ENCODE measurements at regions not wholly inside any gene's neighbourhood (a gene's known extent, or its start where the extent isn't known, plus 50 kb on each side); places are given as distances from the start of the nearest gene placed in this dataset.
"Not testable (repeated sequence)": the region's sequence is repeated elsewhere in the genome, so short reads cannot be mapped to it uniquely, and the experiment has no call there.

GRCh38 chr12:127482950-127483349 lies 784.0 kb upstream of the TMEM132C start:
- no peak for DNase-seq

- DNase-seq, result no peak
These were observed 781.4 kb upstream of the TMEM132C start for GRCh38 chr12:127485528-127485927.

DNA sequence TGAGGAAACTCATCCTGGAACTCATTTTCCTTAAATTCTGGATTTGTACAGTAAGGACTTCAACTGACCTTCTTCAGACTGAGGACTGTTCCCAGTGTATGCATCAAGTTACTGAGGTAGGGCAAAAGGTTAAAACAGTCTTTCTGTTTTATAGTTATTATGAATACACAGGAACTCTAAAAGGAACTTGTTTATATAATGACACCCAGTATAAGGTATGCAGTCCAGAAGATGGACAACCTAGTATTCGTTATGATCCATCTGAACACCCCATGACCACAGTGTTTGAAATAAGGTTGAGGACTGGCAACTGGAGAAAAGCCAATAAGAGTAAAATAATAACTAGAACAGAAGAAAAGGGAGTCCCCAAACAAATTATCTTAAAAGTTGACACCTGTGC lies 779.9 kb upstream of the TMEM132C start:
- no peak for DNase-seq

GRCh38 chr12:127489061-127489460 lies 777.9 kb upstream of the TMEM132C start:
- DNase-seq, result no peak

DNA sequence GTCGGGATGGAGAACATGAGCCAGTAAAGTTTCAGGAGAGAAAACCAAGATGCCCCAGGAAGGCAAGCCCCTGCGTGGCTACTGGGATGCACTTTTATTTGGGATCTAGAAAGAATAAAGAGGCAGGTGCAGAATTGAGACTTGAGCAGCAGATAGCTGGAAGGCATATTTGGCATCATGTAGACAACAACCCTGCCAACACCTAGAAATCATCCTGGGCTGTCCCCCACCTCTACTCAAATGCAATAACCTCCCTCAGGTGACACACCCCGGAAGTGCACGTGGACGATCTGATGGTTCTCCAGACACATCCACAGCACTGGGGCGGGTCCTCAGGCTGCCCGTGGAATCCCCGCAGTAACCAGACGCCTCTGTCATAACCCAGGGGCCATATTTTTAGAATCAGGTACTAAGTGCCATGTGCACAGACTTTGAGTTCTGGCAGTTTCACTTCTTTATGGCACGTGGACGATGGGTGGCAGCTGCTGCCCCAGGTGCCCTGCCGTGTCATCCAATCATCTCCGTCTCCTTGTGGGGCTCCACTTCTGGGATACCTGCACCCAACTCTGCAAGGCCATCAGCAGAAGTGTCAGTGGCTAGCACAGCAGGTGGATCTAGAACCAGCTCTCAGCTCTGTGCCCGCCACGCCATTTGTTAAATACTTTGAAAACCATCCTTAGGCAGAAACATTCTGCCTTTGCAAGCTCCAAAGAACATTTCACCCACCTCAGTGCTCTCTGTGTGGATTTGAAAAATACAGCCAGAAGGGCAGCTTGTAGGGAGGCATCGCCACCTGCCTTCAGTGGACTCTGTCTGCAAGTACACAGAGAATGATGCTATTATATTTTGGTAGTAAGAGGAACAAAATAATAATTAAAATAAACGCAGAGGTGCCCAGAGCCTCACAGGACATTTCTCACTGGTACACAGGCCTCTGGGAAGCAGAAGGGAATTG lies 771.7 kb upstream of the TMEM132C start:
- no peak for DNase-seq

GRCh38 chr12:127496255-127496654 lies 770.7 kb upstream of the TMEM132C start:
- DNase-seq, result no peak

DNA sequence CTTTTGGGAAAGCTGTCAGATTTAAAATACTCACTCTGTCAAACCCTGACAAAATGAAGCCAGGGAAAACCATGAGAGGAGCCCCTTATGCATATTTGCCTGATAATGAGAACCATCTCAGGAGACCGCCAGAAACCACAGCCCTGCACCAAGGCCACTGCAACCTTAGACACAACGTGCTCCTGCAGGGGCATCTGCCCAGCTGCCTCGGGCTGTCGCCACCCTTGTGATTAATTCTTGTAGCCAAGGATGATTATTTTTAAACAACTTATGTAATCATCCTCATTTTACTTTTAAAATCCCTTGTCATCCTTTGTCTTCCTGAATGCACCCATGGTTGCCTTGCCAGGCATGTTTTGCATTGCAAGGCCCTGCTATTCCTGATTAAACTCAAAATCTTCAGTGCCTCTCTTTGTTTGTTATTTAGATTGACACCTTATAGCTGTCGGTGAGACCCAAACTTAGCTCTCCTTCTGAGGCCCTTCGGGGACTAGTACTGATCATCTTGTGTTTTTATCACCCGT lies 766.4 kb upstream of the TMEM132C start:
- DNase-seq, result no peak

- DNase-seq, result no peak
These were observed 765.1 kb upstream of the TMEM132C start for GRCh38 chr12:127501916-127502315.

GRCh38 chr12:127503246-127503645 lies 763.7 kb upstream of the TMEM132C start:
- no peak for DNase-seq

DNA sequence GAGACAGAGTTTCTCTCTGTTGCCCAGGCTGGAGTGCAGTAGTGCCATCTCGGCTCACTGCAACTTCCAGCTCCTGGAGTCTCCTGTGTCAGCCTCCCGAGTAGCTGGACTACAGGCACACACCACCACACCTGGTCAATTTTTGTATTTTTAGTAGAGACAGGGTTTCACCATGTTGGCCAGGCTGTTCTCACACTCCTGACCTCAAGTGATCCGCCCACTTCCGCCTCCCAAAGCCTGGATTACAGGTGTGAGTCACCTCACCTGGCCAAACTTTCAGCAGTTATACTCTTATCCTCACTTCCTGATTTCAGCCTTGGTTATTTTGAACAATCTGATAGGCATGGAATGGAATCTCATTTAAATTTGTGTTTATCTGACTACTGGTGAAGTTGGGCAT lies 763.0 kb upstream of the TMEM132C start:
- not testable (repeated sequence) for DNase-seq

- DNase-seq, result no peak
These were observed 762.1 kb upstream of the TMEM132C start for GRCh38 chr12:127504874-127505273.

- DNase-seq, result no peak
These were observed 759.6 kb upstream of the TMEM132C start for GRCh38 chr12:127507341-127507740.

DNA sequence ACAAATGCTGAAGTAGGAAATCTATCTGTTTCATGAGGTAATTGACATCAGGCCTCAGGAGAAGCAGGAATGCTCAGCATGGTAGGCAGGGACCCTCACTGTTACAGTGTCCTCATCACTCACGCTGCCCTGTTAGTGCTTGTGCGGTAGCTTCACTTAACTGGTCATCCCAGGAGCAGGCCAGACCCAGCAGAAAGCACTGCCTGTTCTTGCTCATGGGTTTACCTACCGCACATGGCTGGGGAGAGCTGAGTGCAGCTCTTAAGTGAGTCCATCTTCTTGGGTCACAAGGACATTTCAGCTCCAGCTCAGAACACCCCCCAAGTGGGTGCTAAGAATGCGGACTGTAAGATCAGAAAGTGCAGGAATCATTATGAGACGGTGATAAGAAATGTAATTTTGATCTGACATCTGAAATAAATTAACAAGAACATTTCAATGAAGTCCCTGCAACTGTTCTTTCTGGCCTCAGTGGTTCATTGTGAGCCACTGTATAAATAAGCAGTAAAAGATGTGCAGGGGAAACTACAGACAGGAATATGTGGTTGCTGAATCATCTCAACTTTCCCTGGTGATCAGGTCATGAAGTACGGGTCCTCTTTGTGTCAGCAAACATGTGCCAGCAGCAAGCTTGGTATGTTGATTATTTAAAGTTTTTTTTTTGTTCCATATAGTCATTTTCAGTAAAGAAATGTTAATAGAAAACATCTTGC lies 757.7 kb upstream of the TMEM132C start:
- no peak for DNase-seq

GRCh38 chr12:127515941-127516340 lies 751.0 kb upstream of the TMEM132C start:
- no peak for DNase-seq

DNA sequence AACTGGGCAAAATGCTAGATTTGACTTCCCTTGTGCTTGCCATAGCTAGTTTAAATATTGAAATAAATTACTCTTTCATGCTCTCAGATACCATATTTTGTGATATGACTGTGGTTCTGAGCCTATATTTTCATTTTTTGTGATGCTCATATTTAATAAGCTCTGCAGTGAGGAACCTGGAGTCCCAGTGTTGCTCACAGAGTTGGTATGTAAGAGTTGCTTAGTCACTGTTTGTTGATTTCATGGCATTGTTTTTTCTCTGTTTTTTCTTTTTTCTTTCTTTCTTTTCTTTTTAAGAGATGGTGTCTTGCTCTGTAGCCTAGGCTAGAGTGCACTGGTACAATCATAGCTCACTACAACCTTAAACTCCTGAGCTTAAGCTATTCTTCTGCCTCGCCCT lies 750.5 kb upstream of the TMEM132C start:
- DNase-seq, result no peak

GRCh38 chr12:127519779-127520178 lies 747.2 kb upstream of the TMEM132C start:
- DNase-seq, result no peak

GRCh38 chr12:127526925-127527324 lies 740.0 kb upstream of the TMEM132C start:
- no peak for DNase-seq

DNA sequence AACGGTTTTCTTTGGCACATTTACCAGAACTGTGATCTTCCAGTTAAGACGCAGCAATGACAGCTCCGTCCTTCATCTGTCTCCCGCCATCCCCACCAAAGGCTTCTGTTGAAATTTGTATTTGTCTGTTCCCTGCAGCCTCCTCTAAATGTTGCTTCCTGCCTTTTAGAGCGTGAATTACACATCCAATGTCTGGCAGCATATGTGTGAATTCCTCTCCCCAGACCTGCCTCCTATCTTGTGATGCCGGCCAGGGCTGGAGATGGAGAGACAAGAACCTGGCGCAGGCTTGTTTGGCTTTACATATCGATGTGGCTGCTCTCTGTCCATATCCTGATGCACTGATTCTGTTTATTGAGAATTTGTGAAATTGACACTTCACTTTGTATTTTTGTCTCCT lies 738.4 kb upstream of the TMEM132C start:
- no peak for DNase-seq

DNA sequence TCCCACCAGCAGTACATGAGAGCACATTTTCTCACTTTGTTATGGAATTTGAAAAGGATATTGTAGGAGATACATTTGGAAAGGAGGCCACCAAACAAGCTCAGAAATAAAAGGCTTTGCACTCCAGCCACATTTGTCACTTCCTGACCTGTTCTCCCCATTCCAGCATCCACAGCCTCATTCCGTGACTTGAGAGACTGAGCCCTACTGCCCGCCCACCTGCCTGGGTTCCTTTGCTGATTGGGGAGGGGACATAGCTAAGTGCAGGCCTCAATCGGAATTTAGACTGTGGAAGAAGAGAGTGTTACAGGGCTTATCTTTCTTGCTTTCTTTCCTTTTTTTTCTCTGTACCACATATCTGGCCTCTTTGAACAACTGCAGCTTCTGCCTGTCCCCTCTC lies 735.4 kb upstream of the TMEM132C start:
- DNase-seq, result no peak

DNA sequence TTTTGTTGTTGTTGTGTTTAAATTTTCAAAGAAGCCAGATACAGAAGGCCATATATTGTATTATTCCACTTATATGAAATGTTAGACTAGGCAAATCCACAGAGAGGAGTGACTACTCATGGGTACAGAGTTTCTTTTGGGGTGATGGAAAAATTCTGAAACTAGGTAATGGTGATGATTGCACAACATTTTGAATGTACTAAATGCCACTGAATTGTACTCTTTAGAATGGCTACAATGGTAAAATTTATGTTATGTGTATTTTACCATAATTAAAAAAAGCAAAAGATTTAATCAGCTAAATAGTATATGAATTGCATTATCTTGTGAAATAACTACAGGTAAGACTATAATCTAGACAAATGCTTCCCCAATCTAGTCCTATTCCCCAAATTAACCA lies 733.6 kb upstream of the TMEM132C start:
- DNase-seq, result no peak

- DNase-seq, result no peak
These were observed 730.0 kb upstream of the TMEM132C start for GRCh38 chr12:127536833-127537428.

- DNase-seq, result no peak
These were observed 728.7 kb upstream of the TMEM132C start for GRCh38 chr12:127538316-127538715.

DNA sequence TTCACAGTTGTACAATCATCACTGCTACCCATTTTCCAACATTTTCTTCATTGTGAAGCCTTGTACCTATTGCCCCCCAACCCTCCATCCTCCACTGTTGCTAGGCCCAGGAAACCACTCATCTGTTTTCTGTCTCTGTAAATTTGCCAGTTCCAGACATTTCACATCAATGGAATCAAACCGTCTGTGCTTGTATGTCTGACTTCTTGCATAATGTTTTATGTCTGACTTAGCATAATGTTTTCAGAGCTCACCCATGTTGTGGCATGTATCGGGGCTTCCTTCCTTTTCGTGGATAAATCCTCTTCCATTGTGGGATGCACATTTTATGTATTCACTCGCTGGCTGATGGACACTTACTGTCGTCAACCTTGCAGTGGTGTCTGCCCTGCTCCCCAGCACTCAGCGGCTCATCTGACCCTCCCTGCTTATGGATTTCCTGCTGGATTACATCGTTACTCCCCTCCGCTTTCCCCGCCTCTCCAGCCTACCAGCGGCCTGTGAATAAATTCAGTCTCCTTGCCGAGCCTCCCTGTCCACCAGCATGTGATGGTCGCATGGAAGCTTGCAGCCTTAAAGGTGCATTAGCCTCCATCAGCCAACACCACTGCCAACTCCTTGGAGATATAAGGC lies 727.6 kb upstream of the TMEM132C start:
- DNase-seq, result no peak
